ENCODE measurements at regions not wholly inside any gene's neighbourhood (a gene's known extent, or its start where the extent isn't known, plus 50 kb on each side); places are given as distances from the start of the nearest gene placed in this dataset.
A peak's percentile ranks its signal among the peaks of the same experiment; 100 is the strongest.
"Not testable (repeated sequence)": the region's sequence is repeated elsewhere in the genome, so short reads cannot be mapped to it uniquely, and the experiment has no call there.

DNA sequence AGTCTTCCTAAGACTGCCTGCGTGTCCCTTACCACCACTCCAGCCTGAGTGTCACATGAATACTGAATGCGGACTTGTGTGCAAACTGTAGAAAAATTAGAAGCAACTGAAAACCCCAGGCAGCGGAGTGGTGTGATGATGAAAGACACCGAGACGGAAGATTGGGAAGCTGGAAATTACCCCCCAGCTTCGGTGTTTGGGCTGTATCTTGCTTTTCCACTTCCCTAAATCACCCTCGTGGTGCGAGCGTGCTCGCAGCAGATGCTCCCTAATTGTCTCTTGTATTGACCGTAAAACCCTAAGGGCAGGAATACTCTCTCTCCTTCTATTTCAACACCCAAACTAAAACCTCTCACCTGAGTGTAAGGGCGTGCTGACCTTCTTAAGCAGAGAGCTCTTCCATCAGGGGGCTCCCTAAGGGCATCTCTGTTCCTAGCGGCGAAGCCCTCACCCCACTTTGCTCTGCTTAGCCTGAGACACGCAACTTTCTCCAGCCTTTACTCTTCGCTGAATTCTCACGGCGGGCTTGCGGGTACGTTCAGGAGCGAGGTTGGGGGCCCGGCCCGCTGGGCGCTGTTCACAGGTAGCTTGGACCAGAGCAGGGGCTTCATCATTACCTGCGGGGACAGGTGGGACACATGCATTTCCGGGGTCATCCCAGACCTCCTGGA, 62.4 kb downstream of the CRYBB2 start:
- no peak for DNase-seq

GRCh38 chr22:25282346-25282670, 62.9 kb downstream of the CRYBB2 start:
- no peak for DNase-seq

- DNase-seq = no peak
Observed at GRCh38 chr22:25282671-25283561, 63.5 kb downstream of the CRYBB2 start.

DNA sequence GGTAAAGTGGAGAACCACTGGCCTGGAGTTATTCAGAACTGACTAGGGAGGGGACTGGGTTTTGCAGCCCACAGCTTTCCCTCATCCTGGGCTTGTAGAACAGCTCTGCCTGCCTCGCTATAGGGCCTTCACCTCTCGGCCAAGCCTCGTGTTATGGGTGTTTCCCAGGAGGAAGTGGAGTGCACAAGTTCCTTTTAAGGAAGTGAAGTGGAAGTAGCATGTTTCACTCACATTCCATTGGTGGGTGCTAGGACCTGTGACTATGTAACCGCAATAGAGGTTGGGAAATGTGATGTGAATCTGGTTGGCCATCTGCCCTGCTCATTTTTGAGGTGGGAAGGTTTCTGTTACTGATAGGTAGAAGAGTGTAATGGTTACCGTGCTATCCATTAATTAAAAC, 69.0 kb downstream of the CRYBB2 start:
- not testable (repeated sequence) for DNase-seq

- DNase-seq = not testable (repeated sequence)
Observed at GRCh38 chr22:25301912-25302311, 82.5 kb downstream of the CRYBB2 start.

GRCh38 chr22:25309586-25309985, 90.1 kb downstream of the CRYBB2 start:
- not testable (repeated sequence) for DNase-seq

DNA sequence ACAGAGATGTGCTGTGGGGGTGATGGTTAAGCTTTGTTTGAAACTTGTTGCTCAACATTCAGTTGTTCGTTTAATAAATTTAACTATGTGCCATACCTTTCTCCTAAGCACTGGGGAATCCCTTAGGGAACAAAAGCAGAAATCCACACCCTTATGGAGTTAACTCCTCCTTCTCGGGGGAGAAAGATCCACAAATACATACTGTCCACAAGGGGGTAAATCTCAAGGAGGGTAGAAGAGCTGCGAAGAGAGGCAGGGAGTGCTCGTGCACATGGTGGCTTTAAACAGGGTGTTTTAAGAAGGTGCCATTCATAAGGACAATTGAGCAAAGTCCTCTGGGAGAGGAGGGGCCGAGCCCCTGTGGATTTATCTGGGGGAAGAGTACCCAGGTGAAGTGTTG, 92.5 kb downstream of the CRYBB2 start:
- DNase-seq = not testable (repeated sequence)

DNA sequence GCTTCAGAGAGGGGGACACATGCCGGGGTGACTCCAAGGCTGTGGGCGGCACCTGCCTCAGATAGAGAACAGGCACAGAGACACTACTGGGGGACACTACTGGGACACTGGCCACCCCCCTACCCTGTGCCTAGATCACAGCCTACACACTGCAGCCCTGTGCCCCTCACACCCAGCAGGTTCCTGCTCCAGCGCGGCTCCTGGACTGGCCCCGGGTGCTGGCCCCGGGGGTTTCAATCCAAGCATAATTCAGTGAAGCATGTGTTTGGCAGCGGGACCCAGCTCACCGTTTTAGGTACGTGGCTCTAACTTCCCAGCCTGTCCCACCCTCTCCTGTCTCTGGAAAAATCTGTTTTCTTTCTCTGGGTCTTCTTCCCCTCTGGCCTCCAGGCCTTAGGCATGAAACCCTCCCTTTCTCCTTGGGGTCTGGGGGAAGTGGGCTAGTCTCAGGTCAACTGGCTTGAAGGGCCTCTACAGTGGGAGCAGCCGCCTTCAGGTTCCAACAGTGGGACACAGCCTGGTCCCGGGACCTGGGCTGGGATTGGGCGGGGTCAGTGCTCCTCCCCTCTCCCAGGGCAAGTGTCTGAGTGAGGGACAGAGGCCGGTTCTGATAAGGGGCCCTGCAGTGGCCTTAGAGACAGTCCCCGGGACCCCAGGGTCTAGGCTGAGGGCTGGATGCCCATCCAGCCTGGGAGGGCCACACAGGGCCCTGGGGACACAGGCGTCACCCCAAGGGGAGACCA, 98.8 kb downstream of the CRYBB2 start:
- no peak for DNase-seq

- no peak for DNase-seq
Observed at GRCh38 chr22:25327018-25327755, 107.7 kb downstream of the CRYBB2 start.

DNA sequence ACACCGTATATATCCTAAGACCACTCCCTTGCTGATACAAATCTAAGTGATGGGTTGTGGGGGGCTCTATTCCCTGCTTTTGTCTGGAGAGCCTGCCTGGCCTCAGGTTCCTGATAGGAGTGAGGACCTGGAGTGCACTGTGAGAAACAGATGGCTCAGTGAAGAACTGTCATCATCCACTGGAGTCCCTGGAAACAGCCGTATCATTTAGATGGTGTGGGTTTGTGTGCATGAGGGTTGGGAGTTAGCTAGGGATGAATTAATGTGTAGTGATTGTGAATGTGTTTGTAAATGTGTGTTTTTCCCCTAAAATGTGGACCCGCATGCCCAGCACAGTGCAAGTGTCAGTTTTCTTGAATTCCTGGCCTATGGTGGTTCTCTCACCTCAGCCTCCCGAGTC, 111.6 kb downstream of the CRYBB2 start:
- no peak for DNase-seq

DNA sequence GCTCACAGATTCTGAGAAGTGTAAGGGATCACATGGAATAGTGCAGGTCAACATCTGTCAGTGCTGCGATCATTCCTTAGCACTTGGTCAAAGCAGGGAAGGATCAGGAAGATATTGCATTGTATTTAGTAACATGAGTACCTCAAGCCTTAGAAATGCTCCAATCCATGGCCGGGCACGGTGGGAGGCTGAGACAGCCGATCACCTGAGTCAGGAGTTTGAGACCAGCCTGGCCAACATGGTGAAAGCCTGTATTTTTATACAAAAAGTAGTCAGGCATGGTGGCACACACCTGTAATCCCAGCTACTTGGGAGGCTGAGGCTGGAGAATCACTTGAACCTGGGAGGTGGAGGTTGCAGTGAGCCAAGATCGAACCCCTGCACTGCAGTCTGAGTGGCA, 112.5 kb downstream of the CRYBB2 start:
- not testable (repeated sequence) for DNase-seq

GRCh38 chr22:25332386-25332785, 112.9 kb downstream of the CRYBB2 start:
- no peak for DNase-seq

- peak in 1 of 4 experiments; percentile 1 for DNase-seq
Observed at GRCh38 chr22:25334162-25334490, 114.7 kb downstream of the CRYBB2 start.

- not testable (repeated sequence) for DNase-seq
Observed at GRCh38 chr22:25334631-25335030, 115.2 kb downstream of the CRYBB2 start.

- DNase-seq = not testable (repeated sequence)
Observed at GRCh38 chr22:25335276-25335675, 115.8 kb downstream of the CRYBB2 start.

DNA sequence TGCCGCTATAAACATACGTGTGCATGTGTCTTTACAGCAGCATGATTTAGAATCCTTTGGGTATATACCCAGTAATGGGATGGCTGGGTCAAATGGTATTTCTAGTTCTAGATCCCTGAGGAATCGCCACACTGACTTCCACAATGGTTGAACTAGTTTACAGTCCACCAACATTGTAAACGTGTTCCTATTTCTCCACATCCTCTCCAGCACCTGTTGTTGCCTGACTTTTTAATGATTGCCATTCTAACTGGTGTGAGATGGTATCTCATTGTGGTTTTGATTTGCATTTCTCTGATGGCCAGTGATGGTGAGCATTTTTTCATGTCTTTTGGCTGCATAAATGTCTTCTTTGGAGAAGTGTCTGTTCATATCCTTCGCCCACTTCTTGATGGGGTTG, 121.1 kb downstream of the CRYBB2 start:
- not testable (repeated sequence) for DNase-seq

- DNase-seq = not testable (repeated sequence)
Observed at GRCh38 chr22:25344366-25344765, 124.9 kb downstream of the CRYBB2 start.

- no peak for DNase-seq
Observed at GRCh38 chr22:25346859-25347751, 127.7 kb downstream of the CRYBB2 start.

- no peak for DNase-seq
Observed at GRCh38 chr22:25347752-25348102, 128.3 kb downstream of the CRYBB2 start.

DNA sequence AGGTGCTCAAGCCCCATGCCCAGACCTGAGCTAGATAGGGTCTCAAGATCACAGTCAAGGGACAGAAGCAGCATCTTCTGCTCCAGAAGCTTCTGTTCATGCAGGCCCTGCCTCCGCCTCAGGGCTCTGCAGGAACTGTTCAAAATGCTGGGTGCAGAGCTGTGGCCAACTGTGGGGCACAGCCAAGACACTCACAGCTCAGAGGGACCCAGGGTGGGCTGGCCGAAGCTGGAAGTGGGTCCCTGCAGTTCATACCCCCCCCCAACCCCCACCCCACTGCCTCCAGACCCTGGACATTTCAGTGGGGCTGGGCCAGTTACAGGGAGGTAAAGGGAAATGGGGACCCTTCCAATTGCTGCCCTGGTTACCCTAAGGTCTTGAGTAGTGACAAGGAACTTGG, 129.0 kb downstream of the CRYBB2 start:
- DNase-seq = no peak

DNA sequence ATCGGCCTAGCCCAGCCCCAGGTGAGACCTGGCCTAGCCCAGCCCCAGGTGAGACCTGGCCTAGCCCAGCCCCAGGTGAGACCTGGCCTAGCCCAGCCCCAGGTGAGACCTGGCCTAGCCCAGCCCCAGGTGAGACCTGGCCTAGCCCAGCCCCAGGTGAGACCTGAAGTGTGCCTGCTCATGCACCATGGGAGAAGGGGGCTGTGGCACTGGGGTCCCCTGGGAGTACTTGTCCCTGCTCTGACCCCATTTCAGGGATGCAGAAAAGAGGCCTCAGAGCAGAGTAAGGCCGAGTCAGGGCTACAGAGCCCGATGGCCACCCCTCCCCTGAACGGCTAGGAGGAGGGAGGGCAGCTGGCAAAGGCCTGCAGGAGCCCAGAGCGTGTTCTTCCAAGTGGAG, 129.6 kb downstream of the CRYBB2 start:
- not testable (repeated sequence) for DNase-seq

GRCh38 chr22:25350551-25350971, 131.1 kb downstream of the CRYBB2 start:
- DNase-seq = no peak
